ENCODE measurements at regions not wholly inside any gene's neighbourhood (a gene's known extent, or its start where the extent isn't known, plus 50 kb on each side); places are given as distances from the start of the nearest gene placed in this dataset.

GRCh38 chr2:215884451-215885087 lies 128.8 kb downstream of the MREG start:
- TF ChIP-seq CTCF (IDR thresholded peaks at IDR 0.05) (no peak), POLR2AphosphoS5 (IDR thresholded peaks at IDR 0.05; ENCODE audit: low read depth, low read length) (no peak), SIN3A (IDR thresholded peaks at IDR 0.05; ENCODE audit: borderline replicate concordance, insufficient read depth, low read depth, low read length) (no peak), REST (IDR thresholded peaks at IDR 0.05; ENCODE audit: insufficient read depth in 1 of 2, low read depth in 2 of 2, low read length in 1 of 2) (no peak)
